ENCODE measurements at regions not wholly inside any gene's neighbourhood (a gene's known extent, or its start where the extent isn't known, plus 50 kb on each side); places are given as distances from the start of the nearest gene placed in this dataset.

DNA sequence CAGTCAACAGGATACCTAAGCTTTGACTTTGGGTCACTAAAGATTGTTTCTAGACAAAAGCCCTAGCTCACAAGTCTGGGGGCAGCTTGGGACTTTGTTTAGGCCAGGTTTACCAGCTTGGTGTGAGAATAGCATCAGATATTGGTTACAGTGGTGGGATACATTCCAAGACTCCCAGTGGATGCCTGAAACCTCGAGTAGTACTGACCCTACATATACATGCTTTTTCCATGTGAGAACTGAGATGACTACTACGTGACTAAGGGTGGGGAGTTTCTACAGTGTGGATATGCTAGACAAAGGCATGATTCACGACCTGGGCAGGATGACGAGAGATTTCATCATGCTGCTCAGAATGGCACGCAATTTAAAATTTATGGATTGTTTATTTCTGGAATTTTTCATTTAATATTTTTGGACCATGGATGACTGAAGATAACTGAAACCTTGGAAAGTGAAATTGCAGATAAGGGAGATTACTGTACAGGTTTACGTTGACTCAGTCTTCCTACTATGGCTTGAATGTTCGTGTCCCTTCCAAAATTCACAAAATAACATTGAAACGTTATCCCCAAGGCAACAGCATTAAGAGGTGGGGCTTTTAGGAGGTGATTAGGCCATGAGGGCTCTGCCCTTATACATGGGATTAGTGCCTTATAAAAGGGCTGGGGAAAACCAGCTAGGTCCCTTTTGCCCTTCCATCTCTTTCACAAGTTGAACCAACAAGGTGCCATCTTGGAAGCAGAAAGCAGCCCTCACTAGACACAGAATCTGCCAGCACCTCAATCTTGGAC lies 50.2 kb upstream of the CTAGE1 start:
- Histone ChIP-seq H3F3A (ENCODE audit: low read depth) (no peaks in the 10 kb centered on the region), H2AFZ (replicated peaks) (no peak overlapping the region), H3K36me3 (no peaks in the 10 kb centered on the region), H3K9ac (no peak overlapping the region), H3K4me1 (no peaks in the 10 kb centered on the region), H3K27ac (no peak overlapping the region), H3K4me3 (no peak overlapping the region), H3K9me3 (ENCODE audit: low read depth) (no peaks in the 10 kb centered on the region), H3K79me2 (ENCODE audit: low read depth) (no peaks in the 10 kb centered on the region), H4K20me1 (ENCODE audit: low read depth) (no peaks in the 10 kb centered on the region), H3K4me2 (no peak overlapping the region), H3K27me3 (no peaks in the 10 kb centered on the region)
- no peak for TF ChIP-seq EZH2 (IDR thresholded peaks at IDR 0.05)
- no peak for TF ChIP-seq CTCF (IDR thresholded peaks at IDR 0.05)
- TF ChIP-seq EZH2phosphoT487 (IDR thresholded peaks at IDR 0.05): no peak
- DNase-seq (ENCODE audit: low spot score): no peak
- Mint-ChIP-seq H3K27me3 (ENCODE audit: insufficient read depth, low read depth) (peaks cover 8% of the 10 kb centered on the region), H3K9me3 (no peaks in the 10 kb centered on the region), H3K4me3 (no peak overlapping the region), H3K27ac (no peak overlapping the region), H3K4me1 (peaks cover 19% of the 10 kb centered on the region), H3K36me3 (no peaks in the 10 kb centered on the region)

GRCh38 chr18:22468554-22468891 lies 50.8 kb upstream of the CTAGE1 start:
- H3K36me3 Mint-ChIP-seq: no peaks in the 10 kb centered on the region
- Histone ChIP-seq H4K20me1 (ENCODE audit: low read depth) (no peaks in the 10 kb centered on the region), H3K79me2 (ENCODE audit: low read depth) (no peaks in the 10 kb centered on the region), H3K4me3 (no peak overlapping the region), H3F3A (ENCODE audit: low read depth) (no peaks in the 10 kb centered on the region), H3K4me1 (no peaks in the 10 kb centered on the region), H3K9ac (no peak overlapping the region), H3K36me3 (no peaks in the 10 kb centered on the region), H2AFZ (replicated peaks) (no peak overlapping the region), H3K4me2 (no peak overlapping the region), H3K9me3 (ENCODE audit: low read depth) (no peaks in the 10 kb centered on the region), H3K27me3 (no peaks in the 10 kb centered on the region), H3K27ac (no peak overlapping the region)
- H3K4me3 Mint-ChIP-seq: no peak overlapping the region
- H3K4me1 Mint-ChIP-seq: peaks cover 19% of the 10 kb centered on the region
- H3K27me3 Mint-ChIP-seq (ENCODE audit: insufficient read depth, low read depth): peaks cover 8% of the 10 kb centered on the region
- no peak for TF ChIP-seq EZH2phosphoT487 (IDR thresholded peaks at IDR 0.05)
- no peak for TF ChIP-seq CTCF (IDR thresholded peaks at IDR 0.05)
- TF ChIP-seq EZH2 (IDR thresholded peaks at IDR 0.05): no peak
- no peaks in the 10 kb centered on the region for H3K9me3 Mint-ChIP-seq
- no peak overlapping the region for H3K27ac Mint-ChIP-seq
- DNase-seq (ENCODE audit: low spot score): no peak

DNA sequence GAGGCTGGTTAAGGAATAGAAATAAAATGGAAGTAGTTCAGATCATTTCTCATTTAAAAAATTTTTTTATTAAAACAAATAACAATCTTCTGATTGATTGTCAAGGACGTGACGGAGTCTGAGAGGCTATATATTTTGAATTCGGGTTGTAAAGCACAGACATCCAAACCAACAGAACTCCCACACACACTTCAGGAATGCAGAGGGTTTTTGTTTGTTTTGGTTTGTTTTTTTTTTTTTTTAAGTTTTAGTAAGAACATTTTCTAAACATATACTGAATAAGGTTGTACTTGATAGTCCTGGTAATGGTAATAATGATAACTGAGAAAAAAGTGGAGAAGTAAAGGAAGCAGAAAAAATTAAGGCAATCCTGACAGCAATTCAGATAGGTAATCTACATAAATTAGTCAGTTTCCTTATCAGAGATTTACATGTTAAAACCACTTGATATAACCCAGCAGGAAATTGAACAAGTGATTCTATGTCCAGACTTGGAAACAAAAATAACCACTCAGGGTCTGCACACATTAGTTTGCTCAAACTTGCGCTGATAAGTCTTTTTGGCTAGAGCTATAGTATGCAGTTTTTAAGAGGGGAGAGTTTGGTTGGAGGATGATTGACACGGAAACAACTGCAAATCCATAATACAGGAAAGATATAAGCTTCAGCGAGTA lies 51.5 kb upstream of the CTAGE1 start:
- H3K36me3 ChIP-seq: no peaks in the 10 kb centered on the region
- H3K9ac ChIP-seq: no peak overlapping the region
- Mint-ChIP-seq H3K4me3 (no peak overlapping the region), H3K9me3 (no peaks in the 10 kb centered on the region), H3K36me3 (no peaks in the 10 kb centered on the region), H3K27me3 (ENCODE audit: insufficient read depth, low read depth) (peaks cover 7% of the 10 kb centered on the region), H3K27ac (no peak overlapping the region), H3K4me1 (peaks cover 19% of the 10 kb centered on the region)
- H4K20me1 ChIP-seq (ENCODE audit: low read depth): no peaks in the 10 kb centered on the region
- H3K27ac ChIP-seq: no peak overlapping the region
- no peak overlapping the region for H3K4me3 ChIP-seq
- no peaks in the 10 kb centered on the region for H3K27me3 ChIP-seq
- no peaks in the 10 kb centered on the region for H3K79me2 ChIP-seq (ENCODE audit: low read depth)
- no peaks in the 10 kb centered on the region for H3F3A ChIP-seq (ENCODE audit: low read depth)
- DNase-seq (ENCODE audit: low spot score): no peak
- TF ChIP-seq EZH2 (IDR thresholded peaks at IDR 0.05) (no peak), EZH2phosphoT487 (IDR thresholded peaks at IDR 0.05) (no peak), CTCF (IDR thresholded peaks at IDR 0.05) (no peak)
- no peak overlapping the region for H2AFZ ChIP-seq (replicated peaks)
- H3K9me3 ChIP-seq (ENCODE audit: low read depth): no peaks in the 10 kb centered on the region
- no peak overlapping the region for H3K4me2 ChIP-seq
- H3K4me1 ChIP-seq: no peaks in the 10 kb centered on the region
